ENCODE measurements at regions not wholly inside any gene's neighbourhood (a gene's known extent, or its start where the extent isn't known, plus 50 kb on each side); places are given as distances from the start of the nearest gene placed in this dataset.

- Histone ChIP-seq H3K9me3 (no peaks in the 10 kb centered on the region), H3K36me3 (no peaks in the 10 kb centered on the region), H3K4me3 (no peak overlapping the region), H3K4me1 (no peaks in the 10 kb centered on the region), H3K27ac (no peak overlapping the region), H3K27me3 (no peaks in the 10 kb centered on the region)
- ATAC-seq: no peak
- no peak for FAIRE-seq
- 71 to 77% methylated on average over 5 of the region's 5 CpGs for WGBS, 2 donors
- TF ChIP-seq CTCF (IDR thresholded peaks at IDR 0.05): no peak
- intact Hi-C loops (cut with DNase I): no loop called here
- no peak for DNase-seq
Measured at GRCh38 chr15:97597801-97598200, 362.7 kb upstream of the ARRDC4 start.

DNA sequence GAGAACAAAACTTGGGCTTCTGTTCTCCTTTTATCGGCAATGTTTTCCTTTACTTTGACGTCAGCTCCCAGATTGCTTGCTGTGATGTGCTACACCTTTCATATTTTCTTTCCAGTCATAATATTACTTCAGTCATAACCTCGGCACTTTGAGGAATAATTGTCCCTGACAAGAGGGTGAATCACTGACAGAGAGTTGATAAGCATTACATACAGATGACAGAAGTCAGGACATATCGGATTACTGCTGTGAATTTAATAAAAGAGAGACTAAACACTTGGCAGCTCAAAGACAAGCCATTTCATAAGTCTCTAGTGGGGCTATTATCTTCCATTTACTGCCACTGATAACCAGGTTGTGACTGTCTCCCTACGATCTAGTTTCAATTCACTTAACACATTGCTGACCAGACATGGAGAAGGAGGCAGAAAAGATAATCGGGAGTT, 362.1 kb upstream of the ARRDC4 start:
- FAIRE-seq (no peak), DNase-seq (no peak), ATAC-seq (no peak)
- H3K27ac ChIP-seq: no peak overlapping the region
- H3K9me3 ChIP-seq: no peaks in the 10 kb centered on the region
- no peaks in the 10 kb centered on the region for H3K36me3 ChIP-seq
- no peaks in the 10 kb centered on the region for H3K4me1 ChIP-seq
- intact Hi-C loops (cut with DNase I): no loop called here
- 54 to 68% methylated on average over 6 of the region's 6 CpGs for WGBS, 2 donors
- no peak overlapping the region for H3K4me3 ChIP-seq
- H3K27me3 ChIP-seq: no peaks in the 10 kb centered on the region
- TF ChIP-seq CTCF (IDR thresholded peaks at IDR 0.05): no peak

GRCh38 chr15:97600190-97600589, 360.3 kb upstream of the ARRDC4 start:
- no peak for TF ChIP-seq CTCF (IDR thresholded peaks at IDR 0.05)
- DNase-seq (no peak), ATAC-seq (no peak), FAIRE-seq (no peak)
- WGBS, 2 donors: 70 to 78% methylated on average over 5 of the region's 5 CpGs
- Histone ChIP-seq H3K4me3 (no peak overlapping the region), H3K9me3 (no peaks in the 10 kb centered on the region), H3K27me3 (no peaks in the 10 kb centered on the region), H3K36me3 (no peaks in the 10 kb centered on the region), H3K27ac (no peak overlapping the region), H3K4me1 (no peaks in the 10 kb centered on the region)
- intact Hi-C loops (cut with DNase I): no loop called here

- WGBS, 2 donors: 31 to 42% methylated on average over 2 of the region's 2 CpGs
- Histone ChIP-seq H3K36me3 (no peaks in the 10 kb centered on the region), H3K27me3 (no peaks in the 10 kb centered on the region), H3K27ac (no peak overlapping the region), H3K9me3 (no peaks in the 10 kb centered on the region), H3K4me3 (no peak overlapping the region), H3K4me1 (no peaks in the 10 kb centered on the region)
- no peak for DNase-seq
- ATAC-seq: no peak
- FAIRE-seq: no peak
- TF ChIP-seq CTCF (IDR thresholded peaks at IDR 0.05): no peak
- intact Hi-C loops (cut with DNase I): no loop called here
Measured at GRCh38 chr15:97604677-97605076, 355.8 kb upstream of the ARRDC4 start.

DNA sequence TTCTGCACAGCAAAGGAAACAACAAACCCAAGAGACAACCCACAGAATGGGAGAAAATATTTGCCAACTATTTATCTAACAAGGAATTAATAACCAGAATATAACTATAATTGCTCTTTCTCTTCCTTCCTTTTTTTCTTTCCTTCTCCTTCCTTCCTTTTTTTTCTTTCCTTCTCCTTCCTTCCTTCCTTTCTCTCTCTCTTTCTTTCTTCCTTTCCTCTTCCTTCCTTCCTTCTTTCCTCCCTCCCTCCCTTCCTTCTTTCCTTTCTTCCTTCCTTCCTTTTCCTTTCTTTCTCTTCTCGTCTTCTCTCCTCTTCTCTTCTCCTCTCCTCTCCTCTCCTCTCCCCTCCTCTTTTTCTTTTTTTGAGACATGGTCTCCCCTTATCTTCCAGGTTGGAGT, 345.4 kb upstream of the ARRDC4 start:
- ATAC-seq (no peak), FAIRE-seq (no peak), DNase-seq (no peak)
- Histone ChIP-seq H3K27me3 (no peaks in the 10 kb centered on the region), H3K27ac (no peak overlapping the region), H3K4me1 (no peaks in the 10 kb centered on the region), H3K36me3 (no peaks in the 10 kb centered on the region), H3K9me3 (no peaks in the 10 kb centered on the region), H3K4me3 (no peak overlapping the region)
- intact Hi-C loops (cut with DNase I): no loop called here
- WGBS, 2 donors: 70 to 74% methylated on average over 1 of the region's 1 CpG
- TF ChIP-seq CTCF (IDR thresholded peaks at IDR 0.05): no peak
